AG04449 (cell line): ENCODE measurements at regions not wholly inside any gene's neighbourhood (a gene's known extent, or its start where the extent isn't known, plus 50 kb on each side); places are given as distances from the start of the nearest gene placed in this dataset.

Experiments used
- CTCF ChIA-PET: fragments of 350-600 bp; formaldehyde crosslinking; extraction: SDS; loops from one replicate; lab custom pipeline; 2021; ENCODE audit warnings: antibody characterized with exemption; lab: Yijun Ruan, JAX
- POLR2A ChIA-PET: fragments of 400-600, 350-600 bp; formaldehyde crosslinking; extraction: SDS; loops from one replicate; lab custom pipeline; 2020; ENCODE audit warnings: antibody characterized with exemption, inconsistent platforms; lab: Yijun Ruan, JAX
- DNase-seq: peaks from one replicate; pipeline ENCODE4 v3.0.0-alpha.2; 2010; ENCODE audit warnings: low read depth, low spot score
- H3K4me3 ChIP-seq: 2 replicates; pipeline ENCODE4 v1.5.1; 2011; ENCODE audit warnings: low read depth, mild to moderate bottlenecking, control low read depth, low read length
- TF ChIP-seq, protein P1 (sequence below): IDR thresholded peaks from one replicate; pipeline ENCODE4 v1.5.1; 2011; ENCODE audit warnings: mild to moderate bottlenecking, moderate library complexity, low read length, control low read depth, inconsistent platforms; ENCODE audit not compliant: insufficient read depth; ENCODE audit errors: missing control alignments

DNA sequence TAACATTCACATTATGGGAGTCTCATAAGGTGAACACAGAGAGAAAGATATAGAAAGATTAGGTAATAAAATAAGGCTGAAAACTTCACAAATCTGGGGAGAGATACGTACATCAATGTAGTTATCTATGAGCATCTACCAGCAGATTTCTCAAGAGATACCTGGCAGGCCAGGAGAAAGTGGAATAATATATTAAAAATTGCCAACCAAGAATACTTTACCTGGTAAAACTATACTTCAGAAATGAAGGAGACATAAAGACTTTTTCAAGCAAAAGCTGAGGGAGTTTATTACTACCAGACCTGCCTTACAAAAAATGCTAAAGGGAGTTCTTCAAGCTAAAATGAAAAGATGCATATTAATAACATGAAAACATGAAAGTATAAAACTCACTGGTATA lies 78.8 kb upstream of the COMTD1 start:
- no peak for DNase-seq
- CTCF ChIA-PET, result no interaction called here

DNA sequence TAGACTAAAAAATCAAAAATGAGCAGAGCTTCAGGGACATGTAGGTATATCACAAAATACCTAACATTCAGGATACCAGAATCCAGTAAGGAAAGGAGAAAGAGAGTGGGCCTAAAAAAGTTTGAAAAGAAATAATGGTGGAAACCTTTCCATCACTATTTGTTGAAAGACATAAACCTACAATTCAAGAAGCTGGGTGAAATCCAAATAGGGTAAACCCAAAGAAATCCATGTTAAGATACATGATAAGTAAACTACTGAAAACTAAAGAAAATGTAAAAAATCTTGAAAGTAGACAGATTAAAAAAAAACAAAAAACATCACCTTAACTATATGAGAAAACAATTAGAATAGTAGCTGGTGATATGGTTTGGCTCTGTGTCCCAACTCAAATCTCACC lies 76.7 kb upstream of the COMTD1 start:
- H3K4me3 ChIP-seq, result no peak overlapping the region

More for the DNA sequence above, 78.8 kb upstream of the COMTD1 start:
- TF ChIP-seq, protein P1, sequence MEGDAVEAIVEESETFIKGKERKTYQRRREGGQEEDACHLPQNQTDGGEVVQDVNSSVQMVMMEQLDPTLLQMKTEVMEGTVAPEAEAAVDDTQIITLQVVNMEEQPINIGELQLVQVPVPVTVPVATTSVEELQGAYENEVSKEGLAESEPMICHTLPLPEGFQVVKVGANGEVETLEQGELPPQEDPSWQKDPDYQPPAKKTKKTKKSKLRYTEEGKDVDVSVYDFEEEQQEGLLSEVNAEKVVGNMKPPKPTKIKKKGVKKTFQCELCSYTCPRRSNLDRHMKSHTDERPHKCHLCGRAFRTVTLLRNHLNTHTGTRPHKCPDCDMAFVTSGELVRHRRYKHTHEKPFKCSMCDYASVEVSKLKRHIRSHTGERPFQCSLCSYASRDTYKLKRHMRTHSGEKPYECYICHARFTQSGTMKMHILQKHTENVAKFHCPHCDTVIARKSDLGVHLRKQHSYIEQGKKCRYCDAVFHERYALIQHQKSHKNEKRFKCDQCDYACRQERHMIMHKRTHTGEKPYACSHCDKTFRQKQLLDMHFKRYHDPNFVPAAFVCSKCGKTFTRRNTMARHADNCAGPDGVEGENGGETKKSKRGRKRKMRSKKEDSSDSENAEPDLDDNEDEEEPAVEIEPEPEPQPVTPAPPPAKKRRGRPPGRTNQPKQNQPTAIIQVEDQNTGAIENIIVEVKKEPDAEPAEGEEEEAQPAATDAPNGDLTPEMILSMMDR, result no peak
- POLR2A ChIA-PET, result no interaction called here
- no peak overlapping the region for H3K4me3 ChIP-seq

DNA sequence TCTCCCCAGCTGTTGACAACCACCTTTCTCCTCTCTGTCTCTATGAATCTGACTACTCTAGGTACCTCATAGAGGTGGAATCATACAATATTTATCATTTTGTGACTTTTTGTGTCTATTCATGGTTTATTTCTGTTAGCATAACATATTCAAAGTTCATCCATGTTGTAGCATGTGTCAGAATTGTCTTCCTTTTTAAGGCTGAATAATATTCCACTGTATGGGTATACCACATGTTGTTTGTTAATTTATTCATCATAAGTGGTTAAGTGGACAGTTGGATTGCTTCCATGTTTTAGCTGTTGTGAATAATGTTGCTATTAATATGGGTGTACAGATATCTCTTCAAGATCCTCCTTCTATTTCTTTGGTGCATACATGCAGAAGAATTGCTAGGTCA lies 69.9 kb upstream of the COMTD1 start:
- ChIA-PET CTCF (no interaction called here), POLR2A (no interaction called here)
- TF ChIP-seq, protein P1, result no peak
- DNase-seq, result no peak
- no peak overlapping the region for H3K4me3 ChIP-seq

More for the DNA sequence above, 76.7 kb upstream of the COMTD1 start:
- no peak for DNase-seq
- TF ChIP-seq, protein P1, result no peak
- ChIA-PET CTCF (no interaction called here), POLR2A (no interaction called here)

DNA sequence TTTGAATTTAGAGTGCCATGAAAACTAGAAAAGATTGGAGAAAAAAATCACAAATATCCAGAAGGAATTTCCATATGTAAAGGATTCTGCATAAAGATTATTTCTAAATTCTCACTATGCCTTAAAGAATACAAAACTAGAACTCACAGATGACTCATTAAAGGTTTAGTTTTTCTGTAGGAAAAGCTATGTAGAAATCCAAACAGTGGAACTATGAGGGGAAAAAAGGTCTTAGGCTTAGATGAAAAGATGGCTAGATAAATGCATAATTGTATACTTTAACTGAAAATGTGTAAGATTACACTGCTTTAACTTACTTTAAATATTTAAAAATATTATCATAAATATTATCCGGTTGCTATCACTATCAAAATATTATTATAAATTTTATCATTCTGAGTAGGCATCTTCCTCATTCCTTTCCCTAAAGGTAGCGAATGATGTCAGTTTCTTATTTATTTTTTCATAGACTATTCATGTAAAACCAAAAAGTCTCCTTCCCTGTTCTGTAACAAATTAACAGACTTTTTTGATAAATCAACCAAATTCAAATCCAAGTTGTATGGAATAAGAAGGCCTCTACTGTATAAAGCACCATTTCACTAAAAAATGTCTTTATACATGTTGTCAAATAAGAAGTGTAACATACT lies 69.1 kb upstream of the COMTD1 start:
- no peak for DNase-seq
- TF ChIP-seq, protein P1, result no peak
- ChIA-PET POLR2A (interaction anchor here (0.7 kb wide), 1 partner anchor 10 kb away, joined by 4 read pairs; no protein-coding TSS in a partner anchor), CTCF (no interaction called here)
- H3K4me3 ChIP-seq, result no peak overlapping the region

DNA sequence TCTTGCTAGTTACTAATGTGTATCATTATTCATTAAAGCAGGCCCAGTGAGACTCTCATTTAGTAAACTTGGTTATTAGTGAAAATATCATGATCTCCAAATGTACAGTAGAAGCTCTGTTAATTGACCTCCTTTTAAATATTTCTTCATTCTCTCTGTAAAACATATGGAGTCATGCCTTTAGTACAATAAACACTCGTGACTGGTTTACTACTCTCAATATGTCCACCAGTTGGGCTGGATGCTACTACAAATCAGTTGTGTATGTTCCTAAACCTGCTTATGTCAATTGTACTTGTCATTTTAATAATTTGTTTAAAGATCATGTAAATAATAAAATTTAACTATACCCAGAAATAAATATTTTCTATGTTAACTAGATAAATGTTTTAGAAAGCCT lies 68.6 kb upstream of the COMTD1 start:
- POLR2A ChIA-PET, result interaction anchor here (0.7 kb wide), 1 partner anchor 9 kb away, joined by 4 read pairs; no protein-coding TSS in a partner anchor
- no peak overlapping the region for H3K4me3 ChIP-seq
- DNase-seq, result no peak
- TF ChIP-seq, protein P1, result no peak
- CTCF ChIA-PET, result no interaction called here

DNA sequence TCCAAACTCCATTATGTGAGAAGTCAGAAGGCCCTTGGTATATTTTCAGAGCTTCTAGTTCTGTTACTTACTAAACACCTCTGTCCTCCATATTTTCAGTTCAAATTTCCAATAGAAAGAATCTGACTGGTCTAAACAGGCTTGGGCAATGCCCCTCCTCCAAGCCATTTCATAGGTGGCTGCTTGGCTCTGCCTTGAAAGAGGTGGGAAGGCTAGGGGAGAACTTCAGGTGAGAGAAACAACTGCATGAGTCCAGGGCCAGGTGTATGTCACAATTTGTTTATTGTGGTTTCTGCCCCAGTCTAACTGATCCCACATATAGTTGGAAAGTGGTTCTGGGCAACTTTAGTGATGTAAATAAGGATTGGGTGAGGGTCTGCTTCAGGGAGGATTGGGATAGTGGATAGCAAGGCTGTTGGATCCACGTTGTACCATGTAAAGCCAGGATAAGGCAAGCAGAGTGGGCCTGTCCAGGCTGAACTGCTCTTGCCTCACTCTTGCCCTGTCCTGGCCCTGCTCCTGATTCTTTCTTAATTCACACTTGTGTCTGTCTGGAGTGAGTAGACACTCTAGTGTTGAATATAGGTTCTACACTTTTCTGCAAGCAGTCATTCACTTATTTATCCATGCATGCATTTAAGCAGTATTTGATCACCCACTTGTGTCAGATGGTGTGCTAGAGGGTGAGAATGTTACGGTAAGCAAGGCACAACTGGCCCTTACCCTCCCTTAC lies 67.5 kb upstream of the COMTD1 start:
- POLR2A ChIA-PET, result no interaction called here
- CTCF ChIA-PET, result no interaction called here
- TF ChIP-seq, protein P1, result no peak
- H3K4me3 ChIP-seq, result no peak overlapping the region
- no peak for DNase-seq
